IMR-90 (cell line): ENCODE measurements at regions not wholly inside any gene's neighbourhood (a gene's known extent, or its start where the extent isn't known, plus 50 kb on each side); places are given as distances from the start of the nearest gene placed in this dataset.

ENCODE experiments used
- ATAC-seq: fragments of 200-7000 bp; cut with Tn5 transposase; 2 replicates; pipeline ENCODE4 v1.9.1; 2020; ENCODE audit warnings: low read depth, mild to moderate bottlenecking, moderate library complexity
- BruUV-seq: library from RNA; stranded (reverse); fragments of 400-500 nt; replicated peaks from 2 replicates; lab custom pipeline; 2021; lab: Mats Ljungman, UMichigan
- CTCF ChIA-PET: fragments of 300-600 bp; formaldehyde crosslinking; extraction: SDS; loops from one replicate; lab custom pipeline; 2021; ENCODE audit warnings: antibody characterized with exemption; lab: Yijun Ruan, JAX
- POLR2A ChIA-PET: fragments of 300-600 bp; sonication (Branson Sonifier 250); formaldehyde crosslinking; loops from one replicate; lab custom pipeline; 2022; ENCODE audit warnings: antibody characterized with exemption; ENCODE audit not compliant: unreplicated experiment; lab: Charles Lee
- DNase-seq: peaks from one replicate; pipeline ENCODE4 v3.0.0; 2013
- H2AFZ ChIP-seq: replicated peaks from 2 replicates; pipeline ENCODE3; 2013; ENCODE audit warnings: low read length, mild to moderate bottlenecking; ENCODE audit not compliant: poor library complexity
- H2AK5ac ChIP-seq: 2 replicates; pipeline ENCODE4 v1.6.1; 2013; ENCODE audit warnings: low read depth, low read length, inconsistent platforms
- H2AK9ac ChIP-seq: replicated peaks from 2 replicates; pipeline ENCODE3; 2013; ENCODE audit warnings: mild to moderate bottlenecking, low read depth, low read length, moderate library complexity; ENCODE audit not compliant: poor library complexity
- H2BK120ac ChIP-seq: 2 replicates; pipeline ENCODE4 v1.6.1; 2013; ENCODE audit warnings: low read depth, low read length, inconsistent platforms
- H2BK15ac ChIP-seq: 3 replicates; pipeline ENCODE4 v1.6.1; 2013; ENCODE audit warnings: low read depth, low read length, inconsistent platforms
- H2BK20ac ChIP-seq: 2 replicates; pipeline ENCODE4 v1.6.1; 2013; ENCODE audit warnings: low read depth, mild to moderate bottlenecking, inconsistent platforms, low read length, moderate library complexity
- H2BK5ac ChIP-seq: 2 replicates; pipeline ENCODE4 v1.6.1; 2013; ENCODE audit warnings: mild to moderate bottlenecking, low read depth, low read length, inconsistent platforms; ENCODE audit not compliant: poor library complexity, severe bottlenecking
- H3K14ac ChIP-seq: replicated peaks from 2 replicates; pipeline ENCODE4 v1.6.1; 2013; ENCODE audit warnings: low read depth, low read length, inconsistent platforms
- H3K18ac ChIP-seq: 2 replicates; pipeline ENCODE4 v1.6.1; 2013; ENCODE audit warnings: low read depth, low read length, control low read depth
- H3K23ac ChIP-seq: 2 replicates; pipeline ENCODE4 v1.6.1; 2013; ENCODE audit warnings: low read depth, low read length, inconsistent platforms
- H3K27ac ChIP-seq: 2 replicates; pipeline ENCODE4 v1.5.1; 2013; ENCODE audit warnings: mild to moderate bottlenecking, control low read depth, low read length; ENCODE audit not compliant: insufficient read depth
- H3K27me3 ChIP-seq: 2 replicates; pipeline ENCODE4 v1.6.1; 2013; ENCODE audit warnings: low read length; ENCODE audit not compliant: control insufficient read depth, insufficient read depth
- H3K36me3 ChIP-seq: 2 replicates; pipeline ENCODE4 v1.6.1; 2013; ENCODE audit warnings: low read length, mixed read lengths; ENCODE audit not compliant: control insufficient read depth, insufficient read depth
- H3K4ac ChIP-seq: 2 replicates; pipeline ENCODE4 v1.6.1; 2013; ENCODE audit warnings: low read depth, low read length, inconsistent platforms
- H3K4me1 ChIP-seq: 2 replicates; pipeline ENCODE4 v1.6.1; 2013; ENCODE audit warnings: low read length, mixed read lengths; ENCODE audit not compliant: control insufficient read depth, insufficient read depth
- H3K4me2 ChIP-seq: 2 replicates; pipeline ENCODE4 v1.6.1; 2013; ENCODE audit warnings: low read depth, mild to moderate bottlenecking, control low read depth, low read length, moderate library complexity
- H3K4me3 ChIP-seq: 2 replicates; pipeline ENCODE4 v1.5.1; 2013; ENCODE audit warnings: low read depth, mild to moderate bottlenecking, control low read depth, low read length, moderate library complexity; ENCODE audit not compliant: insufficient read depth
- H3K56ac ChIP-seq: 2 replicates; pipeline ENCODE4 v1.6.1; 2013; ENCODE audit warnings: low read length, inconsistent platforms; ENCODE audit not compliant: insufficient read depth; ENCODE audit errors: extremely low read depth
- H3K79me1 ChIP-seq, 2 experiments: 2 replicates each; pipeline ENCODE4 v1.6.1; 2013; ENCODE audit warnings: low read length in 2 of 2, inconsistent platforms in 1 of 2, low read depth in 1 of 2
- H3K9ac ChIP-seq: 2 replicates; pipeline ENCODE4 v1.6.1; 2013; ENCODE audit warnings: low read depth, low read length, control low read depth
- H3K9me1 ChIP-seq: 2 replicates; pipeline ENCODE4 v1.6.1; 2013; ENCODE audit warnings: low read length, inconsistent platforms; ENCODE audit not compliant: insufficient read depth
- H3K9me3 ChIP-seq: 2 replicates; pipeline ENCODE4 v1.6.1; 2013; ENCODE audit warnings: low read length; ENCODE audit not compliant: control insufficient read depth, insufficient read depth
- H4K20me1 ChIP-seq: 2 replicates; pipeline ENCODE4 v1.6.1; 2013; ENCODE audit warnings: low read length, inconsistent platforms; ENCODE audit not compliant: insufficient read depth
- H4K5ac ChIP-seq: 2 replicates; pipeline ENCODE4 v1.6.1; 2013; ENCODE audit warnings: mild to moderate bottlenecking, low read depth, low read length, control low read depth
- H4K8ac ChIP-seq, 2 experiments: 2 replicates each; pipeline ENCODE4 v1.6.1; 2013; ENCODE audit warnings: low read depth in 2 of 2, low read length in 2 of 2, control low read depth in 1 of 2, inconsistent platforms in 1 of 2
- H4K91ac ChIP-seq: 2 replicates; pipeline ENCODE4 v1.6.1; 2013; ENCODE audit warnings: low read depth, low read length, inconsistent platforms; ENCODE audit not compliant: insufficient read depth
- BHLHE40 ChIP-seq: fragments of 150-350 bp; IDR thresholded peaks from 2 replicates; pipeline ENCODE4 v1.6.1; 2016; ENCODE audit warnings: mild to moderate bottlenecking, low read depth, low read length
- CEBPB ChIP-seq: IDR thresholded peaks from 2 replicates; pipeline ENCODE4 v1.6.1; 2012; ENCODE audit warnings: low read depth, low read length, improper control_type of control experiment
- CHD1 ChIP-seq: IDR thresholded peaks from 2 replicates; pipeline ENCODE4 v1.6.1; 2012; ENCODE audit warnings: low read depth, low read length, improper control_type of control experiment
- MAZ ChIP-seq: IDR thresholded peaks from 2 replicates; pipeline ENCODE4 v1.6.1; 2012; ENCODE audit warnings: low read depth, mild to moderate bottlenecking, low read length, improper control_type of control experiment, moderate library complexity, borderline replicate concordance
- MXI1 ChIP-seq: IDR thresholded peaks from 2 replicates; pipeline ENCODE4 v1.6.1; 2012; ENCODE audit warnings: low read depth, mild to moderate bottlenecking, low read length, moderate library complexity, borderline replicate concordance
- NFE2L2 ChIP-seq: fragments of 150-350 bp; IDR thresholded peaks from 2 replicates; pipeline ENCODE4 v1.6.1; 2016; ENCODE audit warnings: low read depth, mild to moderate bottlenecking, low read length
- POLR2A ChIP-seq: IDR thresholded peaks from 2 replicates; pipeline ENCODE4 v1.6.1; 2012; ENCODE audit warnings: mild to moderate bottlenecking, low read depth, low read length
- RAD21 ChIP-seq: IDR thresholded peaks from 2 replicates; pipeline ENCODE4 v1.6.1; 2012; ENCODE audit warnings: low read length, improper control_type of control experiment
- RCOR1 ChIP-seq: IDR thresholded peaks from 2 replicates; pipeline ENCODE4 v1.6.1; 2012; ENCODE audit warnings: mild to moderate bottlenecking, low read length, improper control_type of control experiment; ENCODE audit not compliant: insufficient replicate concordance
- RFX5 ChIP-seq: IDR thresholded peaks from 2 replicates; pipeline ENCODE4 v1.8.0; 2012; ENCODE audit warnings: low read depth, mild to moderate bottlenecking, low read length, moderate library complexity
- WGBS, 2 experiments: methylation state at CpG; one replicate each; pipeline versions ENCODE4 v1.1.5 to v1.1.7; 2013; ENCODE audit warnings: missing lambda C conversion rate in 2 of 2; ENCODE audit not compliant: insufficient read length in 1 of 2; ENCODE audit errors: extremely low coverage in 2 of 2; 5-methylcytosine and 5-hydroxymethylcytosine counted together
- dilution Hi-C: fragments of 300-500 bp; cut with HindIII; formaldehyde crosslinking; loops from one replicate; pipeline ENCODE4 v1.14.3; 2018; ENCODE audit warnings: low sequenced_read_pairs; ENCODE audit not compliant: unreplicated experiment
- in situ Hi-C: fragments of 300-500 bp; cut with MboI; formaldehyde crosslinking; loops from 3 replicates; pipeline ENCODE4 v1.14.3; 2019; ENCODE audit warnings: low sequenced_read_pairs, inconsistent platforms, mixed read lengths
- intact Hi-C: fragments of 100-400 bp; cut with micrococcal nuclease; formaldehyde crosslinking; loops from 2 replicates; pipeline ENCODE4 v1.10.0; 2022
- TF ChIP-seq, protein P1 (sequence below): conservative IDR thresholded peaks from 2 replicates; pipeline ENCODE4 v1.5.1; 2012; ENCODE audit warnings: mild to moderate bottlenecking, low read depth, low read length, improper control_type of control experiment
- TF ChIP-seq, protein P2 (sequence below): fragments of 150-350 bp; IDR thresholded peaks from 2 replicates; pipeline ENCODE4 v1.6.1; 2017; ENCODE audit warnings: mild to moderate bottlenecking, antibody characterized with exemption, low read length, low read depth

DNA sequence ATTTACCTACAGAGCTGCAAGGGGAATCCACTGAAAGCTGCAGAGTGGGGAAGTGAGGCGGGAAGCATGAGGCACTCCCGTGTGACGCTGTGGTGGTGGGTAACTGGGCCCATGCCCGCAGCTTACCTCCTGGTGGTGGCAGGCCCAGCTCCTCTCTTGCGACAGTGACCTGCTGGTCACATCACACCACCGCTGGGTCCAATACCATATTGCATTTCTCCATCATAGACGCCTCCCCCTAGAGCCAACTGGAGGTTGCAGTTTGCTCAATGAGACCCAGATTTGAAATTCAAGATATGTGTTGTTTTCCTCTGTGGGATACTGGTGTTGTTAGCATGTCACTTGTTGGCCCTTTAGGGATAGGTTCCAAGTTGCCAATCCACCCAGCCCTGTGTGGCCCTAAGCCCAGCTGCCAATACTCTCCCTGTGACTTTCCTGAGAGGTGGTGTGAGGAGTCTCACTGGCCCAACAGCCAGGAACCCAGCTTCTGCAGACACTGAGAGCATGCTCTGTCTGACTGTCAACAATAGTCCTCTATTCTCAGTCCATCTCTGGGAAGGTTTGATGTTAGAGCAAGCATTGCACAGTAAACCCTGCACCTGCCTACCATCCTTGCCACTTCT, 428.3 kb downstream of the GADD45G start:
- Histone ChIP-seq H4K91ac (no peak overlapping the region), H2BK15ac (no peak overlapping the region), H3K23ac (no peak overlapping the region), H4K8ac (no peak overlapping the region), H3K14ac (no peak overlapping the region), H3K9me1 (no peaks in the 10 kb centered on the region), H3K4ac (no peak overlapping the region), H2AK9ac (no peak overlapping the region), H3K4me3 (no peak overlapping the region), H2BK5ac (no peak overlapping the region), H3K4me1 (no peaks in the 10 kb centered on the region), H2BK120ac (no peak overlapping the region), H3K9ac (no peak overlapping the region), H3K18ac (no peak overlapping the region), H3K4me2 (no peak overlapping the region), H3K56ac (no peak overlapping the region), H2AK5ac (no peak overlapping the region), H3K27ac (no peak overlapping the region), H2BK20ac (no peak overlapping the region), H3K9me3 (no peaks in the 10 kb centered on the region), H3K27me3 (no peaks in the 10 kb centered on the region), H4K20me1 (no peaks in the 10 kb centered on the region), H3K79me1 (no peaks in the 10 kb centered on the region), H4K5ac (no peak overlapping the region), H2AFZ (no peak overlapping the region), H3K36me3 (no peaks in the 10 kb centered on the region)
- in situ Hi-C loops (no loop called here), intact Hi-C loops (no loop called here), dilution Hi-C loops (no loop called here)
- TF ChIP-seq MAZ (no peak), RFX5 (no peak), MXI1 (no peak), NFE2L2 (no peak), BHLHE40 (no peak), POLR2A (no peak), CEBPB (no peak), CHD1 (no peak), RCOR1 (no peak), RAD21 (no peak)
- TF ChIP-seq, protein P1, sequence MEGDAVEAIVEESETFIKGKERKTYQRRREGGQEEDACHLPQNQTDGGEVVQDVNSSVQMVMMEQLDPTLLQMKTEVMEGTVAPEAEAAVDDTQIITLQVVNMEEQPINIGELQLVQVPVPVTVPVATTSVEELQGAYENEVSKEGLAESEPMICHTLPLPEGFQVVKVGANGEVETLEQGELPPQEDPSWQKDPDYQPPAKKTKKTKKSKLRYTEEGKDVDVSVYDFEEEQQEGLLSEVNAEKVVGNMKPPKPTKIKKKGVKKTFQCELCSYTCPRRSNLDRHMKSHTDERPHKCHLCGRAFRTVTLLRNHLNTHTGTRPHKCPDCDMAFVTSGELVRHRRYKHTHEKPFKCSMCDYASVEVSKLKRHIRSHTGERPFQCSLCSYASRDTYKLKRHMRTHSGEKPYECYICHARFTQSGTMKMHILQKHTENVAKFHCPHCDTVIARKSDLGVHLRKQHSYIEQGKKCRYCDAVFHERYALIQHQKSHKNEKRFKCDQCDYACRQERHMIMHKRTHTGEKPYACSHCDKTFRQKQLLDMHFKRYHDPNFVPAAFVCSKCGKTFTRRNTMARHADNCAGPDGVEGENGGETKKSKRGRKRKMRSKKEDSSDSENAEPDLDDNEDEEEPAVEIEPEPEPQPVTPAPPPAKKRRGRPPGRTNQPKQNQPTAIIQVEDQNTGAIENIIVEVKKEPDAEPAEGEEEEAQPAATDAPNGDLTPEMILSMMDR: no peak
- TF ChIP-seq, protein P2, sequence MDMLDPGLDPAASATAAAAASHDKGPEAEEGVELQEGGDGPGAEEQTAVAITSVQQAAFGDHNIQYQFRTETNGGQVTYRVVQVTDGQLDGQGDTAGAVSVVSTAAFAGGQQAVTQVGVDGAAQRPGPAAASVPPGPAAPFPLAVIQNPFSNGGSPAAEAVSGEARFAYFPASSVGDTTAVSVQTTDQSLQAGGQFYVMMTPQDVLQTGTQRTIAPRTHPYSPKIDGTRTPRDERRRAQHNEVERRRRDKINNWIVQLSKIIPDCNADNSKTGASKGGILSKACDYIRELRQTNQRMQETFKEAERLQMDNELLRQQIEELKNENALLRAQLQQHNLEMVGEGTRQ: no peak
- DNase-seq: no peak
- ChIA-PET POLR2A (no interaction called here), CTCF (no interaction called here)
- no CpG with 5 or more reads among the region's 7 CpGs for WGBS, 2 experiments
- no peak for ATAC-seq
- BruUV-seq: no TSS peak
